ENCODE measurements at regions not wholly inside any gene's neighbourhood (a gene's known extent, or its start where the extent isn't known, plus 50 kb on each side); places are given as distances from the start of the nearest gene placed in this dataset.

GRCh38 chr1:163661391-163661790, 339.6 kb downstream of the NUF2 start:
- intact Hi-C loops (cut with micrococcal nuclease): no loop called here

GRCh38 chr1:163664671-163665335, 343.0 kb downstream of the NUF2 start:
- Histone ChIP-seq H3K27ac (replicated peaks) (no peak overlapping the region), H3K9me3 (replicated peaks) (no peaks in the 10 kb centered on the region), H3K36me3 (no peaks in the 10 kb centered on the region), H3K4me3 (no peak overlapping the region), H3K27me3 (ENCODE audit: low read depth) (no peaks in the 10 kb centered on the region), H3K4me1 (no peaks in the 10 kb centered on the region)
- intact Hi-C loops (cut with micrococcal nuclease): no loop called here
- DNase-seq: no peak
- TF ChIP-seq CTCF (IDR thresholded peaks at IDR 0.05; ENCODE audit: borderline replicate concordance): no peak

More at GRCh38 chr1:163661391-163661790, 339.6 kb downstream of the NUF2 start:
- no peak for DNase-seq
- TF ChIP-seq CTCF (IDR thresholded peaks at IDR 0.05; ENCODE audit: borderline replicate concordance): no peak
- Histone ChIP-seq H3K27me3 (ENCODE audit: low read depth) (no peaks in the 10 kb centered on the region), H3K27ac (replicated peaks) (no peak overlapping the region), H3K9me3 (replicated peaks) (no peaks in the 10 kb centered on the region), H3K4me3 (no peak overlapping the region), H3K36me3 (no peaks in the 10 kb centered on the region), H3K4me1 (no peaks in the 10 kb centered on the region)

GRCh38 chr1:163668472-163668871, 346.7 kb downstream of the NUF2 start:
- H3K4me1 ChIP-seq: no peaks in the 10 kb centered on the region
- no peaks in the 10 kb centered on the region for H3K36me3 ChIP-seq
- H3K27me3 ChIP-seq (ENCODE audit: low read depth): no peaks in the 10 kb centered on the region
- no peak for DNase-seq
- no peak for TF ChIP-seq CTCF (IDR thresholded peaks at IDR 0.05; ENCODE audit: borderline replicate concordance)
- no peaks in the 10 kb centered on the region for H3K9me3 ChIP-seq (replicated peaks)
- intact Hi-C loops (cut with micrococcal nuclease): no loop called here
- H3K4me3 ChIP-seq: no peak overlapping the region
- H3K27ac ChIP-seq (replicated peaks): no peak overlapping the region

GRCh38 chr1:163670989-163671757, 349.4 kb downstream of the NUF2 start:
- DNase-seq: no peak
- H3K4me3 ChIP-seq: no peak overlapping the region
- no peaks in the 10 kb centered on the region for H3K27me3 ChIP-seq (ENCODE audit: low read depth)
- TF ChIP-seq CTCF (IDR thresholded peaks at IDR 0.05; ENCODE audit: borderline replicate concordance): no peak
- intact Hi-C loops (cut with micrococcal nuclease): no loop called here
- H3K9me3 ChIP-seq (replicated peaks): no peaks in the 10 kb centered on the region
- H3K27ac ChIP-seq (replicated peaks): no peak overlapping the region
- no peaks in the 10 kb centered on the region for H3K36me3 ChIP-seq
- no peaks in the 10 kb centered on the region for H3K4me1 ChIP-seq

- H3K27ac ChIP-seq (replicated peaks): no peak overlapping the region
- TF ChIP-seq CTCF (IDR thresholded peaks at IDR 0.05; ENCODE audit: borderline replicate concordance): no peak
- H3K4me1 ChIP-seq: no peaks in the 10 kb centered on the region
- no peak overlapping the region for H3K4me3 ChIP-seq
- H3K27me3 ChIP-seq (ENCODE audit: low read depth): no peaks in the 10 kb centered on the region
- H3K36me3 ChIP-seq: no peaks in the 10 kb centered on the region
- H3K9me3 ChIP-seq (replicated peaks): no peaks in the 10 kb centered on the region
- no peak for DNase-seq
- intact Hi-C loops (cut with micrococcal nuclease): no loop called here
Observed at GRCh38 chr1:163672976-163673758, 351.4 kb downstream of the NUF2 start.
